ENCODE measurements at regions not wholly inside any gene's neighbourhood (a gene's known extent, or its start where the extent isn't known, plus 50 kb on each side); places are given as distances from the start of the nearest gene placed in this dataset.

- TF ChIP-seq ZNF274 (IDR thresholded peaks at IDR 0.05; ENCODE audit: low read depth, low read length) (no peak), SUZ12 (IDR thresholded peaks at IDR 0.05; ENCODE audit: extremely low read depth, insufficient read depth, insufficient read length) (no peak)
Observed at GRCh38 chr1:59220356-59220755, 76.5 kb upstream of the FGGY start.
